ENCODE measurements at regions not wholly inside any gene's neighbourhood (a gene's known extent, or its start where the extent isn't known, plus 50 kb on each side); places are given as distances from the start of the nearest gene placed in this dataset.
"Not testable (repeated sequence)": the region's sequence is repeated elsewhere in the genome, so short reads cannot be mapped to it uniquely, and the experiment has no call there.

- Mint-ChIP-seq H3K36me3 (ENCODE audit: insufficient read depth in 1 of 3, low read depth in 3 of 3) (no peaks in the 10 kb centered on the region; a peak in 2 of 7 replicates), H3K27ac (no peak overlapping the region), H3K4me1 (peaks cover 9% of the 10 kb centered on the region in 2 experiments), H3K27me3 (ENCODE audit: low read depth) (no peaks in the 10 kb centered on the region), H3K9me3 (no peaks in the 10 kb centered on the region; a peak in 1 of 5 replicates), H3K4me3 (no peak overlapping the region)
- no peak overlapping the region for H3K18ac ChIP-seq (ENCODE audit: insufficient read length, low read depth, low read length)
- no peaks in the 10 kb centered on the region for H3K4me1 ChIP-seq (ENCODE audit: insufficient read depth, low read length)
- no peak overlapping the region for H2BK120ac ChIP-seq (ENCODE audit: low read depth, low read length, poor library complexity, severe bottlenecking)
- H3K14ac ChIP-seq (ENCODE audit: insufficient read depth, low read length), result no peak overlapping the region
- DNase-seq, result no peak
- no peak overlapping the region for H3K56ac ChIP-seq (ENCODE audit: insufficient read length, low read depth, low read length)
- no peak overlapping the region for H4K8ac ChIP-seq (replicated peaks; ENCODE audit: insufficient read length, low read depth, low read length)
- no peaks in the 10 kb centered on the region for H4K20me1 ChIP-seq (ENCODE audit: control insufficient read depth, insufficient read depth, insufficient read length)
- no peak overlapping the region for H3T11ph ChIP-seq (ENCODE audit: low read length)
- no peak overlapping the region for H3K23ac ChIP-seq (ENCODE audit: insufficient read length, low read depth, low read length)
- no peaks in the 10 kb centered on the region for H3K27me3 ChIP-seq (ENCODE audit: insufficient read depth, low read length)
- no peaks in the 10 kb centered on the region for H3K9me3 ChIP-seq (ENCODE audit: control insufficient read depth, low read depth, low read length)
- H3K4me2 ChIP-seq (ENCODE audit: insufficient read depth, insufficient read length, low read length), result no peak overlapping the region
- no peak overlapping the region for H3K27ac ChIP-seq (ENCODE audit: insufficient read length, low read depth, low read length)
- no peak overlapping the region for H2BK5ac ChIP-seq (ENCODE audit: insufficient read length, low read length)
- no peaks in the 10 kb centered on the region for H3K23me2 ChIP-seq (ENCODE audit: insufficient read length, low read depth, low read length, poor library complexity, severe bottlenecking)
- no peak overlapping the region for H3K9ac ChIP-seq (ENCODE audit: extremely low read depth, insufficient read length, low read length)
- no peak overlapping the region for H2BK12ac ChIP-seq (ENCODE audit: insufficient read length, low read depth, low read length)
- H2AK5ac ChIP-seq (ENCODE audit: insufficient read length, low read length), result no peak overlapping the region
- no peak overlapping the region for H2BK20ac ChIP-seq (ENCODE audit: low read depth, low read length, poor library complexity, severe bottlenecking)
- WGBS (ENCODE audit: extremely low coverage, insufficient read length, low lambda C conversion rate), result no CpG with 5 or more reads among the region's 1 CpG
- no peak overlapping the region for H4K5ac ChIP-seq (ENCODE audit: insufficient read length, low read depth, low read length)
- H3K4ac ChIP-seq (ENCODE audit: low read depth, low read length), result no peak overlapping the region
- TF ChIP-seq CTCF (conservative IDR thresholded peaks at IDR 0.05), result no peak
- no peaks in the 10 kb centered on the region for H3K79me2 ChIP-seq (ENCODE audit: insufficient read depth, low read length)
- H2AFZ ChIP-seq (ENCODE audit: low read length), result no peak overlapping the region
- H2BK15ac ChIP-seq (ENCODE audit: low read depth, low read length), result no peak overlapping the region
- no peak overlapping the region for H4K91ac ChIP-seq (ENCODE audit: insufficient read length, low read depth, low read length)
- no peaks in the 10 kb centered on the region for H3K79me1 ChIP-seq (ENCODE audit: insufficient read depth, low read depth, low read length, poor library complexity, severe bottlenecking)
Observed at GRCh38 chr5:118290204-118290603, 698.1 kb downstream of the DTWD2 start.

GRCh38 chr5:118284230-118284629 is 704.1 kb downstream of the DTWD2 start:
- H3K27me3 Mint-ChIP-seq (ENCODE audit: low read depth); H3K9me3 ChIP-seq (ENCODE audit: control insufficient read depth, low read depth, low read length); H3K36me3 Mint-ChIP-seq (ENCODE audit: insufficient read depth in 1 of 3, low read depth in 3 of 3); H3K9ac ChIP-seq (ENCODE audit: extremely low read depth, insufficient read length, low read length); H2BK15ac ChIP-seq (ENCODE audit: low read depth, low read length); H4K5ac ChIP-seq (ENCODE audit: insufficient read length, low read depth, low read length); H3T11ph ChIP-seq (ENCODE audit: low read length); H2BK5ac ChIP-seq (ENCODE audit: insufficient read length, low read length); H3K4me1 ChIP-seq (ENCODE audit: insufficient read depth, low read length); H3K14ac ChIP-seq (ENCODE audit: insufficient read depth, low read length); DNase-seq; H3K79me2 ChIP-seq (ENCODE audit: insufficient read depth, low read length); H4K8ac ChIP-seq (replicated peaks; ENCODE audit: insufficient read length, low read depth, low read length); H3K23me2 ChIP-seq (ENCODE audit: insufficient read length, low read depth, low read length, poor library complexity, severe bottlenecking); H4K91ac ChIP-seq (ENCODE audit: insufficient read length, low read depth, low read length); H4K20me1 ChIP-seq (ENCODE audit: control insufficient read depth, insufficient read depth, insufficient read length); H3K27ac ChIP-seq (ENCODE audit: insufficient read length, low read depth, low read length); H3K4ac ChIP-seq (ENCODE audit: low read depth, low read length); H2AFZ ChIP-seq (ENCODE audit: low read length); H3K4me3 Mint-ChIP-seq; H3K9me3 Mint-ChIP-seq; H3K4me2 ChIP-seq (ENCODE audit: insufficient read depth, insufficient read length, low read length); H2BK20ac ChIP-seq (ENCODE audit: low read depth, low read length, poor library complexity, severe bottlenecking); H2AK5ac ChIP-seq (ENCODE audit: insufficient read length, low read length); H3K27me3 ChIP-seq (ENCODE audit: insufficient read depth, low read length); H3K23ac ChIP-seq (ENCODE audit: insufficient read length, low read depth, low read length); H2BK12ac ChIP-seq (ENCODE audit: insufficient read length, low read depth, low read length); H3K27ac Mint-ChIP-seq; H3K4me1 Mint-ChIP-seq; H3K56ac ChIP-seq (ENCODE audit: insufficient read length, low read depth, low read length); H2BK120ac ChIP-seq (ENCODE audit: low read depth, low read length, poor library complexity, severe bottlenecking); H3K79me1 ChIP-seq (ENCODE audit: insufficient read depth, low read depth, low read length, poor library complexity, severe bottlenecking); H3K18ac ChIP-seq (ENCODE audit: insufficient read length, low read depth, low read length): not testable (repeated sequence)
- WGBS (ENCODE audit: extremely low coverage, insufficient read length, low lambda C conversion rate), result no CpG with 5 or more reads among the region's 4 CpGs
